ENCODE measurements at regions not wholly inside any gene's neighbourhood (a gene's known extent, or its start where the extent isn't known, plus 50 kb on each side); places are given as distances from the start of the nearest gene placed in this dataset.
"Not testable (repeated sequence)": the region's sequence is repeated elsewhere in the genome, so short reads cannot be mapped to it uniquely, and the experiment has no call there.

DNA sequence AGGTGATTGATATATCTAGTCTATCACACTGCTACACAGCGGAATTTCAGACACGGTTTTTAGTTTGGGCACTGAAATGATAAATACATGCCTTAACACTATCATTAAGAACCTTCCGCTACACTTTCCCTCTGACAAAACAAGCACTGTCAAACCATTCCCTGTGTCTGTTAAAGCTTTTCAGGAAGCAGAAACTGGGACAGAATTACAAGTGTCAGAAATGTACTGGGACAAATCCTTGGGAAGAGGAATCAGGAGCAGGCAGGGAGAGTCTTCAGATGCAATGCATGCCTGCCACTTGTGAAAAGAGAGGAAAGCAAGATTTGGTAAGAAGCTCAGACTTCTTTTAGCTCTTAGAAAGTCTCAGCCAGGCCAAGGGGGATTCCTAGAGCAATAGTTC, 196.8 kb upstream of the PTPRZ1 start:
- no CpG with 5 or more reads among the region's 3 CpGs for WGBS (ENCODE audit: insufficient coverage)
- ChIA-PET CTCF (interaction anchor here in 1 of 2 donors (0.6 kb wide), 1 partner anchor 69 kb away, joined by 5 read pairs; no protein-coding TSS in a partner anchor), POLR2A (no interaction called here)
- no peak for ATAC-seq (replicated peaks in 1 of 4)
- H3K27me3 ChIP-seq (replicated peaks in 1 of 2; ENCODE audit: control insufficient read depth in 2 of 2, extremely low read depth in 1 of 2, insufficient read depth in 2 of 2, low read length in 1 of 2): no peaks in the 10 kb centered on the region
- no peaks in the 10 kb centered on the region for H3K27me3 Mint-ChIP-seq
- H3K36me3 ChIP-seq (ENCODE audit: control insufficient read depth in 2 of 2, extremely low read depth in 1 of 2, insufficient read depth in 1 of 2, low read length in 1 of 2): no peaks in the 10 kb centered on the region
- H3K9me3 ChIP-seq: no peaks in the 10 kb centered on the region
- no peak for DNase-seq
- H3K4me1 Mint-ChIP-seq: no peaks in the 10 kb centered on the region
- no peak overlapping the region for H3K27ac Mint-ChIP-seq
- no peak overlapping the region for H3K27ac ChIP-seq (ENCODE audit: low read length)
- H3K36me3 Mint-ChIP-seq: no peaks in the 10 kb centered on the region
- no peak overlapping the region for H3K4me3 Mint-ChIP-seq
- H3K4me1 ChIP-seq (ENCODE audit: control insufficient read depth in 1 of 2, extremely low read depth in 1 of 2, insufficient read depth in 2 of 2, low read length in 2 of 2): no peaks in the 10 kb centered on the region
- H3K4me3 ChIP-seq (ENCODE audit: control insufficient read depth in 1 of 2, extremely low read depth in 1 of 2, low read length in 1 of 2): no peak overlapping the region
- H3K9me3 Mint-ChIP-seq: no peaks in the 10 kb centered on the region

DNA sequence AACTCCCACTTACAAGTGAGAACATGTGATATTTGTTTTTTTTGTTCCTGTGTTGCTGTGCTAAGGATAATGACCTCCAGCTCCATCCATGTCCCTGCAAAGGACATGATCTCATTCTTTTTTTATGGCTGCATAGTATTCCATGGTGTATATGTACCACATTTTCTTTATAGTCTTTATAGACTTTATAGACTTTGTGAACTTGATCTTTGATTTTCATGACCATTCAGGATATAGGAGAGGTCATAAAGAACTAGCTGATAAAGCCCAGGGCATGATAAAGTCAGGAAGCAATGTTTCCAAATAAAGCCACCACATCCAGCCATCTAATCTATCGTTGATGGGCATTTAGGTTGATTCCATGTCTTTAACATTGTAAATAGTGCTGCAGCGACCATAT, 198.5 kb upstream of the PTPRZ1 start:
- H3K27me3 ChIP-seq (replicated peaks in 1 of 2; ENCODE audit: control insufficient read depth in 2 of 2, extremely low read depth in 1 of 2, insufficient read depth in 2 of 2, low read length in 1 of 2); H3K4me1 Mint-ChIP-seq; H3K4me3 Mint-ChIP-seq; H3K27ac Mint-ChIP-seq; H3K4me3 ChIP-seq (ENCODE audit: control insufficient read depth in 1 of 2, extremely low read depth in 1 of 2, low read length in 1 of 2); H3K9me3 ChIP-seq; H3K27ac ChIP-seq (ENCODE audit: low read length); H3K4me1 ChIP-seq (ENCODE audit: control insufficient read depth in 1 of 2, extremely low read depth in 1 of 2, insufficient read depth in 2 of 2, low read length in 2 of 2); DNase-seq; H3K36me3 ChIP-seq (ENCODE audit: control insufficient read depth in 2 of 2, extremely low read depth in 1 of 2, insufficient read depth in 1 of 2, low read length in 1 of 2); H3K36me3 Mint-ChIP-seq; H3K27me3 Mint-ChIP-seq; ATAC-seq (replicated peaks in 1 of 4); H3K9me3 Mint-ChIP-seq; CTCF ChIA-PET; POLR2A ChIA-PET: not testable (repeated sequence)
- no CpG with 5 or more reads among the region's 2 CpGs for WGBS (ENCODE audit: insufficient coverage)

DNA sequence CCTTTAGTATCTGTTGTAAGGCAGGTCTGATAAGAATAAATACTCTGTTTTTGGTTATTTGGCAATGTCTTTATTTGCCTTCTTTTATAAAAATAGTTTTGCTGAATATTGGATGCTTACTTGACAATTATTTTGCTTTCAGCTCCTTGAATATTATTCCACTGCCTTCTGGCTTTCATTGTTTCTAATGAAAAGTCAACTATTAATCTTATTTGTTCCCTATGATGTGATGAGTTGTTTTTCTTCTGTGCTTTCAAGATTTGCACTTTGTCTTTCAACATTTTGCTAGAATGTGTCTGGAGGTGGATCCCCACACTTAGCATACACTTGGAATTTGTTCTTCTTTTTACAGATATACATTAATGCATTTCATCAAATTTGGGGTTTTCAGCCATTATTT, 203.8 kb upstream of the PTPRZ1 start:
- Mint-ChIP-seq H3K36me3 (no peaks in the 10 kb centered on the region), H3K27me3 (no peaks in the 10 kb centered on the region), H3K9me3 (peaks cover 0 to 9% (median 0%) of the 10 kb centered on the region in 3 donors), H3K4me3 (no peak overlapping the region), H3K27ac (no peak overlapping the region), H3K4me1 (no peaks in the 10 kb centered on the region)
- Histone ChIP-seq H3K36me3 (ENCODE audit: control insufficient read depth in 2 of 2, extremely low read depth in 1 of 2, insufficient read depth in 1 of 2, low read length in 1 of 2) (no peaks in the 10 kb centered on the region), H3K9me3 (no peaks in the 10 kb centered on the region), H3K27ac (ENCODE audit: low read length) (no peak overlapping the region), H3K4me3 (ENCODE audit: control insufficient read depth in 1 of 2, extremely low read depth in 1 of 2, low read length in 1 of 2) (no peak overlapping the region), H3K27me3 (replicated peaks in 1 of 2; ENCODE audit: control insufficient read depth in 2 of 2, extremely low read depth in 1 of 2, insufficient read depth in 2 of 2, low read length in 1 of 2) (no peaks in the 10 kb centered on the region), H3K4me1 (ENCODE audit: control insufficient read depth in 1 of 2, extremely low read depth in 1 of 2, insufficient read depth in 2 of 2, low read length in 2 of 2) (no peaks in the 10 kb centered on the region)
- ATAC-seq (replicated peaks in 1 of 4): no peak
- DNase-seq: no peak
- ChIA-PET CTCF (no interaction called here), POLR2A (no interaction called here)

DNA sequence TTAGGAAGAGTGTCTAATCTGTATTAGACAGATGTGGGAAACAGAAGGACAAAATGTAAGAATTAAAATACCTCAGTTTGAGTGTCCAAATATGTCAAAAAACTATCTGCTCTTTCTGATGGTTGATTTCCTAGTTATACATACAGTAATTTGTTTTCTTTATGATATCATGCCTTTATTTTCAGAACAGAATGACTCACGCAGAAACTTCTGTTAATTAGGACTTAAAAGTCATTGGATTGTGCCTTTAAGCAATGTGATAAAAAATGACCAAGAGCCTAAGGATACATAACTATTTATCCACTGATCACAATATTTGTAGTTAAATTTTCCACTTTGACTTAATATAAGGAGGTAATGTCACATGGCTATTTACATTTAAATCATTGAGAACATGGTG, 206.7 kb upstream of the PTPRZ1 start:
- Mint-ChIP-seq H3K27me3 (no peaks in the 10 kb centered on the region), H3K4me3 (no peak overlapping the region), H3K36me3 (no peaks in the 10 kb centered on the region), H3K4me1 (no peaks in the 10 kb centered on the region), H3K9me3 (peaks cover 0 to 9% (median 6%) of the 10 kb centered on the region in 3 donors), H3K27ac (no peak overlapping the region)
- Histone ChIP-seq H3K4me1 (ENCODE audit: control insufficient read depth in 1 of 2, extremely low read depth in 1 of 2, insufficient read depth in 2 of 2, low read length in 2 of 2) (no peaks in the 10 kb centered on the region), H3K36me3 (ENCODE audit: control insufficient read depth in 2 of 2, extremely low read depth in 1 of 2, insufficient read depth in 1 of 2, low read length in 1 of 2) (no peaks in the 10 kb centered on the region), H3K4me3 (ENCODE audit: control insufficient read depth in 1 of 2, extremely low read depth in 1 of 2, low read length in 1 of 2) (no peak overlapping the region), H3K9me3 (no peaks in the 10 kb centered on the region), H3K27ac (ENCODE audit: low read length) (no peak overlapping the region), H3K27me3 (replicated peaks in 1 of 2; ENCODE audit: control insufficient read depth in 2 of 2, extremely low read depth in 1 of 2, insufficient read depth in 2 of 2, low read length in 1 of 2) (no peaks in the 10 kb centered on the region)
- no CpG with 5 or more reads among the region's 1 CpG for WGBS (ENCODE audit: insufficient coverage)
- CTCF ChIA-PET: interaction anchor here in 1 of 2 donors (0.8 kb wide), 1 partner anchor 194 kb away, joined by 4 read pairs; no protein-coding TSS in a partner anchor
- POLR2A ChIA-PET: no interaction called here
- DNase-seq (no peak), ATAC-seq (replicated peaks in 1 of 4) (no peak)

DNA sequence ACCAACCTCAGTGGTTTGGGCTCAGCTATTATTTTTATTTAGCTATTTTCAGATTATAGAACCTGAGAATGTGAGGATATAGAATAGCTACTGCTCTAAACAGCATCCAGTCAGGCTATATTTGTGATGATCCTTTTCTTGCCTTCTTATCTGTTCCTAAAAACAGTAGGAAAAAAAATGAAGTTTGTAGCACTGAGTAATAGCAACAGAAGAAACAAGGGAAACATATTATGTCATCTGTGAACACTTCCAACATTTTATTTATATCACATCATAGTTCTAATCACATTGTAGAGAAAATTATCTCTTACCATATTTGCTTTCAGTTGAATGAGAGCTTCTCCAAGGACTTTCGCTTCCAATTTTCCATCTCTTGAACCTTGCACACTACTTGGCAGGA, 229.6 kb upstream of the PTPRZ1 start:
- Mint-ChIP-seq H3K9me3 (peaks cover 4 to 6% (median 4%) of the 10 kb centered on the region in 3 donors), H3K4me3 (no peak overlapping the region), H3K27me3 (no peaks in the 10 kb centered on the region), H3K27ac (no peak overlapping the region), H3K36me3 (no peaks in the 10 kb centered on the region), H3K4me1 (no peaks in the 10 kb centered on the region)
- Histone ChIP-seq H3K36me3 (ENCODE audit: control insufficient read depth in 2 of 2, extremely low read depth in 1 of 2, insufficient read depth in 1 of 2, low read length in 1 of 2) (no peaks in the 10 kb centered on the region), H3K9me3 (no peaks in the 10 kb centered on the region), H3K27ac (ENCODE audit: low read length) (no peak overlapping the region), H3K4me3 (ENCODE audit: control insufficient read depth in 1 of 2, extremely low read depth in 1 of 2, low read length in 1 of 2) (no peak overlapping the region), H3K4me1 (ENCODE audit: control insufficient read depth in 1 of 2, extremely low read depth in 1 of 2, insufficient read depth in 2 of 2, low read length in 2 of 2) (no peaks in the 10 kb centered on the region), H3K27me3 (replicated peaks in 1 of 2; ENCODE audit: control insufficient read depth in 2 of 2, extremely low read depth in 1 of 2, insufficient read depth in 2 of 2, low read length in 1 of 2) (no peaks in the 10 kb centered on the region)
- ChIA-PET POLR2A (no interaction called here), CTCF (no interaction called here)
- ATAC-seq (replicated peaks in 1 of 4): no peak
- no CpG with 5 or more reads among the region's 1 CpG for WGBS (ENCODE audit: insufficient coverage)
- no peak for DNase-seq

DNA sequence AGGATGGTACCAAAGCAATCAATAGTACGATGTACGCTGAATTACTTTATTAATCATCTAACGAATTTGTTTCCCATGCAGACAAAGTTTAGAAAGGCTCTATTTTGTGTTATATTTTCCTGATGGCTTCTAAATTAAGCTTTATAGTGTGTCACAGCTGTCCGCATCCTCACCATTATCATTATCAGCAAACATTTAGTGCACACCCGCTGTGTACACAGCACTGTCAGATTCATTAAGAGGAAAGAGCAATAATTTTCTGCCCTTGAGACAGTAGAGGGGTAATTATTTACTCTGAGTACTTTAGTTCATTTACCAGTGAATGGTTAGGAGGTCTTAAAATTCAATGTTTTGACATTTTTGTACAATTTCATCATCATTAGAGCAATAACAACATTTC, 233.3 kb upstream of the PTPRZ1 start:
- no CpG with 5 or more reads among the region's 5 CpGs for WGBS (ENCODE audit: insufficient coverage)
- CTCF ChIA-PET: no interaction called here

DNA sequence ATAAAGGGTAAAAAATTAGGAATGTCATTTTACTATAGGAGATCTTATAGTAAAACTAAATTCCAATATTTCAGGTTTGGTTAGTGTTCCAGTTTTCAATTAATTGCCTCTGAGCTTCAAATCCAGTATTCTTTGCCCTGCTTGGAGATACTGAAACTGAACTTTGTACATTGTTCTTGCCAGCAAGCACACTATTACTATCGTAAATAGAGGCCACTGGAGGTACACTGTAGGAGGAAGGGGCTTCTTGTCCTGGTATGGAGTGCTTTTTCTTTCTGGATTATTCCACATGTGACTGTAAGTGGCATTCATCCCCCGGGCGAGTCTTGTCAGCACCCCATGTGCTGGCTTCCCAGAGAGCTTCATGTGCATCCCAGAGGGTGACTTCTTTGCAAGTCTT, 234.7 kb upstream of the PTPRZ1 start:
- CTCF ChIA-PET: no interaction called here
- Mint-ChIP-seq H3K36me3 (no peaks in the 10 kb centered on the region), H3K4me3 (no peak overlapping the region), H3K27ac (no peak overlapping the region), H3K4me1 (no peaks in the 10 kb centered on the region), H3K9me3 (peaks cover 0 to 7% (median 0%) of the 10 kb centered on the region in 3 donors), H3K27me3 (no peaks in the 10 kb centered on the region)
- ATAC-seq (replicated peaks in 1 of 4): no peak
- POLR2A ChIA-PET: no interaction called here
- WGBS (ENCODE audit: insufficient coverage): 91% methylated on average over 2 of the region's 3 CpGs
- no peaks in the 10 kb centered on the region for H3K36me3 ChIP-seq (ENCODE audit: control insufficient read depth in 2 of 2, extremely low read depth in 1 of 2, insufficient read depth in 1 of 2, low read length in 1 of 2)
- no peaks in the 10 kb centered on the region for H3K9me3 ChIP-seq
- no peak overlapping the region for H3K27ac ChIP-seq (ENCODE audit: low read length)
- H3K4me1 ChIP-seq (ENCODE audit: control insufficient read depth in 1 of 2, extremely low read depth in 1 of 2, insufficient read depth in 2 of 2, low read length in 2 of 2): no peaks in the 10 kb centered on the region
- no peaks in the 10 kb centered on the region for H3K27me3 ChIP-seq (replicated peaks in 1 of 2; ENCODE audit: control insufficient read depth in 2 of 2, extremely low read depth in 1 of 2, insufficient read depth in 2 of 2, low read length in 1 of 2)
- no peak for DNase-seq
- H3K4me3 ChIP-seq (ENCODE audit: control insufficient read depth in 1 of 2, extremely low read depth in 1 of 2, low read length in 1 of 2): no peak overlapping the region

More for the DNA sequence above, 233.3 kb upstream of the PTPRZ1 start:
- Mint-ChIP-seq H3K4me1 (no peaks in the 10 kb centered on the region), H3K9me3 (peaks cover 0 to 6% (median 4%) of the 10 kb centered on the region in 3 donors), H3K27me3 (no peaks in the 10 kb centered on the region), H3K4me3 (no peak overlapping the region), H3K27ac (no peak overlapping the region), H3K36me3 (no peaks in the 10 kb centered on the region)
- Histone ChIP-seq H3K4me1 (ENCODE audit: control insufficient read depth in 1 of 2, extremely low read depth in 1 of 2, insufficient read depth in 2 of 2, low read length in 2 of 2) (no peaks in the 10 kb centered on the region), H3K27ac (ENCODE audit: low read length) (no peak overlapping the region), H3K27me3 (replicated peaks in 1 of 2; ENCODE audit: control insufficient read depth in 2 of 2, extremely low read depth in 1 of 2, insufficient read depth in 2 of 2, low read length in 1 of 2) (no peaks in the 10 kb centered on the region), H3K36me3 (ENCODE audit: control insufficient read depth in 2 of 2, extremely low read depth in 1 of 2, insufficient read depth in 1 of 2, low read length in 1 of 2) (no peaks in the 10 kb centered on the region), H3K9me3 (no peaks in the 10 kb centered on the region), H3K4me3 (ENCODE audit: control insufficient read depth in 1 of 2, extremely low read depth in 1 of 2, low read length in 1 of 2) (no peak overlapping the region)
- DNase-seq: no peak
- POLR2A ChIA-PET: no interaction called here
- no peak for ATAC-seq (replicated peaks in 1 of 4)

Measured in T-cell (primary cell).